Panc1 (cell line): ENCODE measurements at regions not wholly inside any gene's neighbourhood (a gene's known extent, or its start where the extent isn't known, plus 50 kb on each side); places are given as distances from the start of the nearest gene placed in this dataset.

Experiments
- ATAC-seq: fragments of 200-7000 bp; cut with Tn5 transposase; 2 replicates; pipeline ENCODE4 v1.9.1; 2020; ENCODE audit warnings: mild to moderate bottlenecking, moderate library complexity
- BruUV-seq: library from RNA; stranded (reverse); fragments of 400-500 nt; replicated peaks from 2 replicates; lab custom pipeline; 2021; lab: Mats Ljungman, UMichigan
- CTCF ChIA-PET: fragments of 300-600 bp; sonication (Branson Sonifier 250); formaldehyde crosslinking; loops from one replicate; lab custom pipeline; 2022; ENCODE audit warnings: antibody characterized with exemption; lab: Charles Lee
- POLR2A ChIA-PET: fragments of 300-600 bp; sonication (Branson Sonifier 250); formaldehyde crosslinking; loops from one replicate; lab custom pipeline; 2022; ENCODE audit warnings: antibody characterized with exemption; lab: Charles Lee
- DNase-seq: peaks from one replicate; pipeline ENCODE4 v3.0.0-alpha.2; 2010; ENCODE audit warnings: low read depth, low spot score
- H3K27ac ChIP-seq: 2 replicates; pipeline ENCODE4 v1.5.1; 2011; ENCODE audit warnings: mild to moderate bottlenecking, low read length, inconsistent platforms
- H3K27me3 ChIP-seq: fragments of 200-500 bp; sonication (Bioruptor generic); 2 replicates; pipeline ENCODE4 v1.6.0; 2014; ENCODE audit warnings: low read length, inconsistent platforms; ENCODE audit not compliant: control insufficient read depth, insufficient read depth
- H3K36me3 ChIP-seq: fragments of 200-500 bp; sonication (Bioruptor generic); 2 replicates; pipeline ENCODE4 v1.5.1; 2014; ENCODE audit warnings: inconsistent platforms, mild to moderate bottlenecking, low read length, moderate library complexity; ENCODE audit not compliant: control insufficient read depth, insufficient read depth
- H3K4me1 ChIP-seq: 2 replicates; pipeline ENCODE4 v1.5.1; 2011; ENCODE audit warnings: inconsistent platforms, mild to moderate bottlenecking, low read length, moderate library complexity; ENCODE audit not compliant: control insufficient read depth, insufficient read depth
- H3K4me3 ChIP-seq, 2 experiments: 2 replicates each; pipeline ENCODE4 v1.5.1; 2011 to 2012; ENCODE audit warnings: low read depth in 2 of 2, low read length in 2 of 2, mild to moderate bottlenecking in 2 of 2, inconsistent platforms in 1 of 2, moderate library complexity in 1 of 2
- H3K9me3 ChIP-seq: fragments of 200-500 bp; sonication (Bioruptor generic); 2 replicates; pipeline ENCODE4 v1.5.1; 2014; ENCODE audit warnings: low read depth, mild to moderate bottlenecking, inconsistent platforms, low read length, moderate library complexity; ENCODE audit not compliant: control insufficient read depth, insufficient read depth
- CTCF ChIP-seq: fragments of 450-650 bp; IDR thresholded peaks from 2 replicates; pipeline ENCODE4 v1.5.1; 2017; ENCODE audit warnings: mild to moderate bottlenecking
- POLR2AphosphoS5 ChIP-seq: IDR thresholded peaks from 2 replicates; pipeline ENCODE4 v1.6.1; 2012; ENCODE audit warnings: mild to moderate bottlenecking, low read depth, low read length, moderate library complexity
- REST ChIP-seq, 2 experiments: IDR thresholded peaks; 2 replicates each; pipeline ENCODE4 v1.6.1; 2011 to 2012; ENCODE audit warnings: low read depth in 2 of 2, control low read depth in 1 of 2, low read length in 1 of 2, mild to moderate bottlenecking in 1 of 2, moderate library complexity in 1 of 2; ENCODE audit not compliant: insufficient read depth in 1 of 2
- SIN3A ChIP-seq: IDR thresholded peaks from 2 replicates; pipeline ENCODE4 v1.6.1; 2012; ENCODE audit warnings: low read depth, mild to moderate bottlenecking, low read length, moderate library complexity, borderline replicate concordance; ENCODE audit not compliant: insufficient read depth
- TCF7L2 ChIP-seq: IDR thresholded peaks from 2 replicates; pipeline ENCODE4 v1.6.1; 2011; ENCODE audit warnings: mild to moderate bottlenecking, low read depth, low read length, inconsistent platforms
- in situ Hi-C: cut with HindIII; loops from 2 replicates; pipeline ENCODE4 v1.10.0; 2016; ENCODE audit warnings: low sequenced_read_pairs, low pct_unique_long_range_greater_than_20kb
- intact Hi-C: fragments of 100-400 bp; cut with micrococcal nuclease; formaldehyde crosslinking; loops from one replicate; pipeline ENCODE4 v1.10.0; 2022; ENCODE audit not compliant: unreplicated experiment

GRCh38 chr6:139431602-139431956, 57.1 kb upstream of the CITED2 start:
- Histone ChIP-seq H3K27ac (no peak overlapping the region), H3K9me3 (no peaks in the 10 kb centered on the region), H3K27me3 (no peaks in the 10 kb centered on the region), H3K4me3 (no peak overlapping the region), H3K36me3 (no peaks in the 10 kb centered on the region), H3K4me1 (no peaks in the 10 kb centered on the region)
- DNase-seq = no peak
- TF ChIP-seq CTCF = no peak
- TF ChIP-seq POLR2AphosphoS5 = no peak
- no peak for TF ChIP-seq SIN3A
- no peak for TF ChIP-seq TCF7L2
- TF ChIP-seq REST (IDR thresholded peaks at IDR 0.05; ENCODE audit: insufficient read depth in 1 of 2, low read depth in 2 of 2, low read length in 1 of 2) = no peak
- intact Hi-C loops (no loop called here), in situ Hi-C loops (no loop called here)
- no TSS peak for BruUV-seq
- no peak for ATAC-seq
- POLR2A ChIA-PET = no interaction called here
- CTCF ChIA-PET = no interaction called here

- POLR2A ChIA-PET = no interaction called here
- H3K4me1 ChIP-seq = no peaks in the 10 kb centered on the region
- CTCF ChIA-PET = no interaction called here
- H3K4me3 ChIP-seq = no peak overlapping the region
- no peaks in the 10 kb centered on the region for H3K36me3 ChIP-seq
- H3K9me3 ChIP-seq = no peaks in the 10 kb centered on the region
- no peaks in the 10 kb centered on the region for H3K27me3 ChIP-seq
- in situ Hi-C loops (no loop called here), intact Hi-C loops (no loop called here)
- no TSS peak for BruUV-seq
- no peak for TF ChIP-seq REST (IDR thresholded peaks at IDR 0.05; ENCODE audit: insufficient read depth in 1 of 2, low read depth in 2 of 2, low read length in 1 of 2)
- TF ChIP-seq TCF7L2 = no peak
- no peak for TF ChIP-seq SIN3A
- no peak for TF ChIP-seq POLR2AphosphoS5
- TF ChIP-seq CTCF = no peak
- ATAC-seq = no peak
- no peak overlapping the region for H3K27ac ChIP-seq
- no peak for DNase-seq
These were observed 56.6 kb upstream of the CITED2 start for GRCh38 chr6:139430899-139431601.
